Neural progenitor cell (in vitro differentiated cells): ENCODE measurements at regions not wholly inside any gene's neighbourhood (a gene's known extent, or its start where the extent isn't known, plus 50 kb on each side); places are given as distances from the start of the nearest gene placed in this dataset.

ENCODE experiments used
- DNase-seq: peaks from one replicate; pipeline ENCODE4 v3.0.0-alpha.2; 2016; ENCODE audit warnings: low spot score
- H2AFZ ChIP-seq: fragments of 200-600 bp; sonication (generic); replicated peaks from 2 replicates; pipeline ENCODE4 v1.6.1; 2016; ENCODE audit warnings: antibody characterized with exemption
- H3F3A ChIP-seq: fragments of 200-600 bp; sonication (generic); 2 replicates; pipeline ENCODE4 v1.6.1; 2016; ENCODE audit warnings: antibody characterized with exemption, low read depth
- H3K27ac ChIP-seq: fragments of 200-600 bp; sonication (generic); 2 replicates; pipeline ENCODE4 v1.5.1; 2016; ENCODE audit warnings: mild to moderate bottlenecking
- H3K27me3 ChIP-seq: fragments of 200-600 bp; sonication (generic); 2 replicates; pipeline ENCODE4 v1.6.1; 2016; ENCODE audit warnings: mild to moderate bottlenecking, moderate library complexity
- H3K36me3 ChIP-seq: fragments of 200-600 bp; sonication (generic); 2 replicates; pipeline ENCODE4 v1.5.1; 2016
- H3K4me1 ChIP-seq: fragments of 200-600 bp; sonication (generic); 2 replicates; pipeline ENCODE4 v1.6.1; 2016; ENCODE audit warnings: mixed run types
- H3K4me2 ChIP-seq: fragments of 200-600 bp; sonication (generic); 2 replicates; pipeline ENCODE4 v1.6.1; 2016
- H3K4me3 ChIP-seq: fragments of 200-600 bp; sonication (generic); 2 replicates; pipeline ENCODE4 v1.5.1; 2016
- H3K79me2 ChIP-seq: fragments of 200-600 bp; sonication (generic); 2 replicates; pipeline ENCODE4 v1.6.1; 2016; ENCODE audit warnings: low read depth
- H3K9ac ChIP-seq: fragments of 200-600 bp; sonication (generic); 2 replicates; pipeline ENCODE4 v1.6.1; 2016
- H3K9me3 ChIP-seq: fragments of 200-600 bp; sonication (generic); 2 replicates; pipeline ENCODE4 v1.5.1; 2016; ENCODE audit warnings: low read depth
- H4K20me1 ChIP-seq: fragments of 200-600 bp; sonication (generic); 2 replicates; pipeline ENCODE4 v1.6.1; 2016; ENCODE audit warnings: low read depth
- H3K27ac Mint-ChIP-seq: 3 replicates; pipeline ENCODE4 v1.8.0; 2021; ENCODE audit warnings: mixed read lengths
- H3K27me3 Mint-ChIP-seq: 2 replicates; pipeline ENCODE4 v1.8.0; 2022; ENCODE audit warnings: low read depth, mild to moderate bottlenecking, inconsistent platforms, moderate library complexity, mixed read lengths; ENCODE audit not compliant: insufficient read depth
- H3K36me3 Mint-ChIP-seq: 3 replicates; pipeline ENCODE4 v1.8.0; 2021; ENCODE audit warnings: mixed read lengths
- H3K4me1 Mint-ChIP-seq: 3 replicates; pipeline ENCODE4 v1.8.0; 2021; ENCODE audit warnings: mixed read lengths
- H3K4me3 Mint-ChIP-seq: 3 replicates; pipeline ENCODE4 v1.8.0; 2021; ENCODE audit warnings: mild to moderate bottlenecking, moderate library complexity, mixed read lengths
- H3K9me3 Mint-ChIP-seq: 3 replicates; pipeline ENCODE4 v1.8.0; 2020; ENCODE audit warnings: mixed read lengths
- CTCF ChIP-seq: fragments of 200-600 bp; sonication (generic); IDR thresholded peaks from 2 replicates; pipeline ENCODE4 v1.5.1; 2017; ENCODE audit warnings: antibody characterized with exemption, mild to moderate bottlenecking
- EZH2 ChIP-seq: fragments of 200-600 bp; sonication (generic); IDR thresholded peaks from 2 replicates; pipeline ENCODE4 v1.6.1; 2017; ENCODE audit warnings: antibody characterized with exemption, mild to moderate bottlenecking, moderate library complexity
- EZH2phosphoT487 ChIP-seq: fragments of 200-600 bp; sonication (generic); IDR thresholded peaks from 2 replicates; pipeline ENCODE4 v1.6.1; 2017; ENCODE audit warnings: antibody characterized with exemption

DNA sequence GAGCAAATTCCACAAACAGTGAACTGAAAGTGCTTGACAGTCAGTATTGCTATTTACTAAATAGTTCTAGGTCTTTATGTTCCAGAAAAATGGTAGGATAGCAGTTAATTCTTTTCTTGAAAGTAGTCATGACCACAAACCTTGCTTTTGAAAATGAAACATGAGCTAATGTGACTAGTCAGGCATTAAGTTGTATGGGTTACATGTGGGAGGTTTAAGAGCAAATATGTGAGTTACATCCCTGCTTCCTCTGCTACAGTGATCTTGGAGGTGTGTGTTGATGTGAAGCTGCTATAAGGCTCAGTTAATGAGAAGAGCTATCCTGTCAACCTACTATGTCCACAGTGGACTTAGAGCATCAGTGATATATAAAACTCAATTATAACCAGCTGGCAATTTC is 741.6 kb downstream of the FSCB start:
- no peak for TF ChIP-seq EZH2
- TF ChIP-seq CTCF: no peak
- TF ChIP-seq EZH2phosphoT487: no peak
- no peak overlapping the region for H3K9ac ChIP-seq
- no peak overlapping the region for H3K4me3 Mint-ChIP-seq
- H4K20me1 ChIP-seq: no peaks in the 10 kb centered on the region
- no peaks in the 10 kb centered on the region for H3F3A ChIP-seq
- no peak overlapping the region for H3K4me3 ChIP-seq
- H3K27ac ChIP-seq: no peak overlapping the region
- no peak overlapping the region for H3K4me2 ChIP-seq
- H3K4me1 Mint-ChIP-seq: no peaks in the 10 kb centered on the region
- H3K4me1 ChIP-seq: no peaks in the 10 kb centered on the region
- no peaks in the 10 kb centered on the region for H3K36me3 Mint-ChIP-seq
- no peaks in the 10 kb centered on the region for H3K79me2 ChIP-seq
- no peaks in the 10 kb centered on the region for H3K9me3 Mint-ChIP-seq
- H2AFZ ChIP-seq: no peak overlapping the region
- no peaks in the 10 kb centered on the region for H3K27me3 ChIP-seq
- no peaks in the 10 kb centered on the region for H3K9me3 ChIP-seq
- no peak overlapping the region for H3K27ac Mint-ChIP-seq
- H3K36me3 ChIP-seq: no peaks in the 10 kb centered on the region
- H3K27me3 Mint-ChIP-seq: no peaks in the 10 kb centered on the region
- no peak for DNase-seq

DNA sequence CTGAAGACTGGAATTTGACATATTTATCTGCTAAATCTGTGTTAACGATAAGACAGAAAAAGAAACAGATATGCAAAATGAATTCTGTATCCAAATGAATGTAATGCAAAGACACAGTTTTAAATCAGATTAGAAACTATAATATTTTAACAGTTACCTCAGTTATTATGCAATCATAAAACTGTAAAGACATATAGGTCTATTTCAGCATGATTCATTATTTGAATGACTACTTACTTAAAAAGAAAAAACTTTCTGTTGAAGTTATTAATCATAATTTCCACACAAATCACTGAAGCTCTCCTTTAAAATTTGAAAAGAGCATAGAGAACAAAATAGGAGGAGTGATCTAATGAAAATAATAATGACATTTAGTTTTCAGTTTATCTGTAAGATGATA is 742.6 kb downstream of the FSCB start:
- no peaks in the 10 kb centered on the region for H3K9me3 ChIP-seq
- H3K9ac ChIP-seq: no peak overlapping the region
- H3F3A ChIP-seq: no peaks in the 10 kb centered on the region
- no peaks in the 10 kb centered on the region for H3K79me2 ChIP-seq
- no peaks in the 10 kb centered on the region for H3K27me3 ChIP-seq
- H3K4me1 ChIP-seq: no peaks in the 10 kb centered on the region
- H3K27ac Mint-ChIP-seq: no peak overlapping the region
- H2AFZ ChIP-seq: no peak overlapping the region
- no peaks in the 10 kb centered on the region for H3K36me3 Mint-ChIP-seq
- no peak overlapping the region for H3K4me3 Mint-ChIP-seq
- no peaks in the 10 kb centered on the region for H3K27me3 Mint-ChIP-seq
- H3K27ac ChIP-seq: no peak overlapping the region
- no peak overlapping the region for H3K4me2 ChIP-seq
- no peaks in the 10 kb centered on the region for H3K4me1 Mint-ChIP-seq
- no peaks in the 10 kb centered on the region for H3K9me3 Mint-ChIP-seq
- no peak for DNase-seq
- no peak overlapping the region for H3K4me3 ChIP-seq
- no peaks in the 10 kb centered on the region for H3K36me3 ChIP-seq
- no peak for TF ChIP-seq EZH2phosphoT487
- TF ChIP-seq EZH2: no peak
- no peak for TF ChIP-seq CTCF
- H4K20me1 ChIP-seq: no peaks in the 10 kb centered on the region

- Mint-ChIP-seq H3K27ac (no peak overlapping the region), H3K36me3 (no peaks in the 10 kb centered on the region)
These were observed 751.4 kb downstream of the FSCB start for GRCh38 chr14:43755707-43756106.

More at GRCh38 chr14:43755707-43756106, 751.4 kb downstream of the FSCB start:
- Histone ChIP-seq H3K27ac (no peak overlapping the region), H3K4me1 (peaks cover 13% of the 10 kb centered on the region), H3K4me2 (no peak overlapping the region), H3K27me3 (no peaks in the 10 kb centered on the region), H4K20me1 (no peaks in the 10 kb centered on the region), H3K9me3 (no peaks in the 10 kb centered on the region), H3K4me3 (no peak overlapping the region), H3K79me2 (no peaks in the 10 kb centered on the region), H3F3A (peaks cover 18% of the 10 kb centered on the region), H2AFZ (no peak overlapping the region), H3K9ac (no peak overlapping the region), H3K36me3 (no peaks in the 10 kb centered on the region)
- no peaks in the 10 kb centered on the region for H3K9me3 Mint-ChIP-seq
- TF ChIP-seq CTCF (no peak), EZH2 (no peak), EZH2phosphoT487 (no peak)
- H3K4me3 Mint-ChIP-seq: no peak overlapping the region
- peaks cover 4% of the 10 kb centered on the region for H3K4me1 Mint-ChIP-seq
- peaks cover 2% of the 10 kb centered on the region for H3K27me3 Mint-ChIP-seq
- no peak for DNase-seq
